ENCODE measurements at regions not wholly inside any gene's neighbourhood (a gene's known extent, or its start where the extent isn't known, plus 50 kb on each side); places are given as distances from the start of the nearest gene placed in this dataset.

- DNase-seq (ENCODE audit: low read depth), result no peak
These were observed 138.6 kb downstream of the ERMARD start for GRCh38 chr6:169890049-169890448.

- DNase-seq (ENCODE audit: low read depth), result no peak
These were observed 136.2 kb downstream of the ERMARD start for GRCh38 chr6:169887529-169888140.

DNA sequence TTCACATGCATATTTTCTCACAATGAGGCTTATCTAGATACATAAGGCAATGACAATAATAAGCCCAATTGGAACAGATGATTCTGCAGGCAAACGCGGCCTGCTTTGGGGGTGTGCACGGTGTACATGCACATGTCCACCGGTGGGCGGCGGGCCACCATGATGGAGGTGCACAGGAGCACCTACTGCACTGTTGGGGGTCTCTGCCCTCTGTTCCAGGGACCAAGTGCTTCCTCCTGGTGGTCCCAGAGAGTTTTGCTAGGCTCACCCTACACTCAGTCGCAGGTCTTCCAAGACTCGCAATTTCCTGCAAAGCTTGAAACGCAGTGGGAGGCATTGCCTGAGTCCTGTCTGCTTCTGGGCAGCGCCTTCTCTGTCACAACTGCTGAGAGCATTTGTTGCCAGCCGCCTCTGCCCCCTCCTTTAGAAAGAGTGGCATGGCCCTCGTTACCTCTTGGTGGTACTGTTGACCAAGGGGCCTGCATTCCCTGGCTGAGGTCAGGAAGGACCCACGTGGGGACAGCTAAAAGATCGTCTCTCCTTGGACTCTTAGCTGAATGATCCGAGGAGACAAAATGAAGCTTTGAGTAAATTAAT lies 135.3 kb downstream of the ERMARD start:
- no peak for DNase-seq (ENCODE audit: low read depth)

- no peak for DNase-seq (ENCODE audit: low read depth)
These were observed 134.4 kb downstream of the ERMARD start for GRCh38 chr6:169885831-169886230.

- DNase-seq (ENCODE audit: low read depth), result no peak
These were observed 133.7 kb downstream of the ERMARD start for GRCh38 chr6:169885131-169885530.

DNA sequence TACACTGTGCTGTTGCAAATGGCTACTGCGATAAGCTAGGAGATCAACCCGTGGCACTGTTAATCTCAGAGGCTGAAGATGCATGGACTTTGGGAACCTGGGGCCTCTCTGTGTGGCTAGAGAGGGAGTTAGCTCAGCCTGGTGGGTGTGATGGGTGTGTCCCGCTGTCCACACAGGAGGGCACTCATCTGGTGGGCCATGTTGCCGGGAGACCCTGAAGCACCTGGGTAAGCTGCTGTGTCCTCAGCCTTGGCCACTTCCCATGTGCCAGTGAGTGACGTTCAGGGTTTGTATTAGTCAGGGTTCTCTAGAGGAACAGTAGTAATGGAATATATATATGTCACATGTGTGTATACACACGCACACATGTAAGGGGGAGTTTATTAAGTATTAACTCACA lies 132.7 kb downstream of the ERMARD start:
- no peak for DNase-seq (ENCODE audit: low read depth)

DNA sequence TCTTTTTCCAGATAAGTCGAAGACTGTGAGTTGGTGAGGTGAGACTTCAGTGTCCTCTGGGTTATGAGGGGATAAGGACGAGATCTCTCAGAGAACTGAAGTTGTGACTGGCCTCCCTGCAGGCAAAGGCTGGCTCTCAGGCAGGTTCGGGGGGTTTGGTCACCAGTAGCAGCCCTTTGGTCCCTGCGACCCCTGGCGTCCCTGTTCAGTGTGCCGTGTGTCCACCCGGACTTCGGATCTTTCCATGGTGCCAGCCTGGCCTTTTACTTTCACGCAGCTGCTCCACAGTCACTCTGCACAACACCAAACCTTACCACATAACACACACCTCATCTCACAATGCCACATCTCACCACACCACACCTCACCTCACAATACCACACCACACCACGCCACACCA lies 131.9 kb downstream of the ERMARD start:
- no peak for DNase-seq (ENCODE audit: low read depth)

- no peak for DNase-seq (ENCODE audit: low read depth)
These were observed 130.6 kb downstream of the ERMARD start for GRCh38 chr6:169881976-169882375.

DNA sequence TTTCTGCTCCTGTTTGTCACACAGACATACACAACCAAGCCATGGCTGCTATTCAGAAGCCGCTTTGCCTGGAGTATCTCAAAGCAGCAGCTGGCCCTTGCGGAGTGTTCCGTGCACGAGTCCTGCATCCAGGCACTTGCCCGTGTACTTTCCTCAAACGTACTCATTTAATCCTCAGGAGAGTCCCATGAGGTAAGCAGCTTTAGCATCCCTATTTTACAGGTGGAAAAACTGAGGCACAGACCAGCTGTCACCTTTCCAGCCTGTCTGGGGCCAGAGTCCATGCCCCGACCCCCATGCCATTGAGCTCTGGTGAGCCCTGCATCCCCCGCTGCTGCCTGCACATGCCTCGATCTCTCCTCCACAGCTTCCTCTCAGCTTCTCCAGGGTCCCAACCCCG lies 130.0 kb downstream of the ERMARD start:
- DNase-seq (ENCODE audit: low read depth), result no peak

DNA sequence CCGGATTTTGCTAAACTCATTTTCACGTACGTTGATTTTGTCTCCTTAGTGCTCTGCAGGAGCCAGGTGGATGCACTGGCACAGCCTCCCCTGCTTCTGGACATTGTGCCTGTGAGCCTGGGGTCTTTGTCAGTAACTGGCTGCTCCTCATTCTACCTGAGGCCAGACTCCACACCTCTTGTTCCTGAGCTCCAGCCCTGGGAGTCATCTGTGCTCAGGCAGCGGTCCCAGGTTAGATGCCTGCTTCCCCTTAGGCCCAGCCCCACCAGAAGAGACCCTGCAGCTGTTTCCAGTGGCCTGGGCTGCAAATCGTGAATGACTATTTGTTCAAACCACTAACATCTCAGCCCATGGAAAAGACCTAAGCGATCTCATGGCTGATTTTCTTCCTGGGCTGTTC lies 129.1 kb downstream of the ERMARD start:
- DNase-seq (ENCODE audit: low read depth), result no peak

DNA sequence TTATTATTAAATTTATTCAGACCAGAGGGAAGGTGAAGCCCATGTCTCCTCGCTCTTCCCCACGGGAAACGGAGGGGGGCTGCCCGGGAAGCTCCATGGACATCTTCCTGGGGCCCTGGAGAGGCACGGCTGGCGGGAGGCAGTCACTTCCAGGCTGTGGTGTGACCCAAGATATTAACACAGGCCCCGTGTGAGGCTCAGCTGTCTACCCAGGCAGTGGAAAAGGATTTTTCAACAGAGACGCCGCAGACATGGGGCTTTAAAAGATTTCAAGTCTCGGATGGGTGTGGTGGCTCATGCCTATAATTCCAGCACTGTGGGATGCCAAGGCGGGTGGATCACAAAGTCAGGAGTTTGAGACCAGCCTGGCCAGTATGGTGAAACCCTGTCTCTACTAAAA lies 117.9 kb downstream of the ERMARD start:
- DNase-seq (ENCODE audit: low read depth), result no peak

DNA sequence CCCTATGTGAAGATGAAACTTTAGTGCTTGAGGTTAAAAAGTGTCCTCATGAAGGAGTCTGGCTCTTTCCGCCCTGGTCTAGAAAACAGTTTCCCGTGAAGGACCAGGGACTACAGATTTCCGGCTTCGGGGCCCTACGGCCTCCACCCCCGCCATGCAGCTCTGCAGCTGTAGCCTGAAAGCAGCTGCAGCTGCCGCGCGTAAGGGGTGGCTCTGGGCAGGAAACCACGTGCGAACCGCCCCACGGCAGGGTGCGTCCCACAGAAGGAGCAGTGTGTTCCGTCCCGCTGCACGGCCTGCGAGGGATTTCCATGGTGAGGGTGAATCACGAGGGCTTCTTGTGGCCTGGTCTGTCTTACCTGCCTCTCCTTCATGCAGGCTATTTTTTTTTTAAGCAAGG lies 117.0 kb downstream of the ERMARD start:
- peak; percentile 51 for DNase-seq (ENCODE audit: low read depth)

- DNase-seq (ENCODE audit: low read depth), result no peak
These were observed 116.3 kb downstream of the ERMARD start for GRCh38 chr6:169867751-169868191.

GRCh38 chr6:169866668-169867521 lies 115.5 kb downstream of the ERMARD start:
- DNase-seq (ENCODE audit: low read depth), result no peak

DNA sequence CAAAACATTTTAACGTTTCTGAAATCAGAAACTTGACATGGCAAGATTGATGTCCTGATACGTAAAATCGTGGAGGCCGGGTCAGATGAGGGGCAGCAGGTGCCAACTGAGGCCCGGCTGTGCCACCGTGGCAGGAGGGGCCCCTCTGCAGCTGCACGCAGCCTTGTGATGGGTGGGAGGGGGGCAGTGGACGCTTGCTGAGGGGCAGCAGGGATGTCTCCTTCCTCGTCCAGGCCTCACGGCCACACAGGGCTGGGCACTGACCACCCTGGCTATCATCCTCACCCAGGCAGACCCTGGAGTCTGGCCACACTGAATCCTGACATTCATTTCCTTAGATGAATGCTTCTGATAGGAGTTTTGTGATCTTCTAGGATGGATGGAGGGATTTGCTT lies 114.7 kb downstream of the ERMARD start:
- DNase-seq (ENCODE audit: low read depth), result no peak

DNA sequence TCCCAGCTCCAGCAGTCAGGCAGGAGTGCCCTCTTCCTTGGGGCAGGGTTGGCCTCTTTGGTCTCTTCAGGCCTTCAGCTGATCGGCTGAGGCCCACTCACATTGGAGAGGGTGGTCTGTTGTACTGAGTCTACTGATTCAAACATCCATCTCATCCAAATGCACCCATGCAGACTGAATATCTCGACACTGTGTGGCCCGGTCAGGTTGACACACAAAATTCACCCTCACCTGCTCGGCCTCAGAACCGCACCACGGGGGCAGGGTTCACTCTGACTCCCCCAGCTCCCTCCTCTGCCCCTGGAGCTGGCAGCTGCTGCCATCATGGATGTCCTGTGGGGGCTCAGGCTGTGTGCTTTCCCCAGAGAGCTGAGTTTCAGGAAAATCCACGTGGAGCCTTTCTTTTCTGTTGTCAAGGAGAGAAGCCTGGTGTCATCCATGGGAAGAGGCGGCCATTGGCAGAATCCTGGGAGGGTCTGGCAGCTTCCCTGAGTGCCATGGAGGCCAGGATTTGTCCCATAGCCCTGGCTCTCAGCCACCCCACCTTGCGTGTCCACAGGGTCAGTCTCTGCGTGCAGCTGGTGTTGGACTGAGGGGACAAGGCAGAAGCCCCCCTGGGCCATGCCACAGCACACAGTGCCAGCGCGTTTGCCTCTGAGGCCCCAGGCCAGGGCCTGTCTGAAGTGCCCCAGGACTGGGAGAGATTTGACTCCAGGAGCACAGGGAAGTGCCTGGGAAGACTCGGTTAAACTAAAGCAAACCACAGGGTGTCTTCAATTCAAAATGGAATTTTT lies 114.1 kb downstream of the ERMARD start:
- no peak for DNase-seq (ENCODE audit: low read depth)

DNA sequence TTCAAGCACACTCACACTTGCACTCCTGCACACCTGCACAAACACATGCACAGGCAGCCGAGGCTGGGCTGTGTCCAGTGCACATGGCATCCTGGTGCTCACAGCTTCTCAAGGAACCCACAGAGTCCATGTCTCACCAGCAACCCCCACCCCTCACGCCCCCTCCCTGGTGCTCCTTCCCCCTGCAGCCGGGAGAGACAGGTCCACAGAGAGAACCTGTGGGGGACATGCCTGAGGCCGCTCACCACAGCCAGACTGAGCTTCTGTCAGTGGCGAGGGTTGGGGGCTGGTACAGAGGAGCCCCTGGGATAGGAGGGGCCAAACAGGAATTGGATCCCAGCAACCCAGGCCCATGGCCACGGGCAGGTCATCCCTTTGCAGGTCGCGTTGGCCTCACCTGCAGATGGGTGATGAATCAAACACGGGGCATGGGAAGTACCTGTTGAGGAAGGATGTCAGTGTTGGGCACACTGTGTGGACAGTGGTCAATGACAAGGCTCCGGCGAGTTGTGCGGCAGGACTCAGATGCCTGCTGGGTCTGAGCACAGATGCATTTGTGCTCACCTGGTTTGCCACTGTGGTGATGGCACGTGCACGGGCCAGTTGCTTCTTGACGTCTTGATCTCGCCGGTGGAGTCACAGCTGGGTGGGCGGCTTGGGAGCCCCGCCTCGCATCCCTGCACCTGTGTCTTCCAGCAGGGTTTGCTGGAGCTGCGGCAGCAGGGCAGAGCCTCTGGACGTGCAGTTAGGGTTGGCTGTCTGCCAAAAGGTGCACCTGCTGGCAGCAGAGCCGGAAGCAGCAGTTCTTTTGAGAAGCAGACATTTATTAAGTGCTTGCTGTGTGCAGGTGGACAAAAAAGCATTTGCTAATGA lies 113.0 kb downstream of the ERMARD start:
- no peak for DNase-seq (ENCODE audit: low read depth)

GRCh38 chr6:169863710-169864109 lies 112.3 kb downstream of the ERMARD start:
- no peak for DNase-seq (ENCODE audit: low read depth)

DNA sequence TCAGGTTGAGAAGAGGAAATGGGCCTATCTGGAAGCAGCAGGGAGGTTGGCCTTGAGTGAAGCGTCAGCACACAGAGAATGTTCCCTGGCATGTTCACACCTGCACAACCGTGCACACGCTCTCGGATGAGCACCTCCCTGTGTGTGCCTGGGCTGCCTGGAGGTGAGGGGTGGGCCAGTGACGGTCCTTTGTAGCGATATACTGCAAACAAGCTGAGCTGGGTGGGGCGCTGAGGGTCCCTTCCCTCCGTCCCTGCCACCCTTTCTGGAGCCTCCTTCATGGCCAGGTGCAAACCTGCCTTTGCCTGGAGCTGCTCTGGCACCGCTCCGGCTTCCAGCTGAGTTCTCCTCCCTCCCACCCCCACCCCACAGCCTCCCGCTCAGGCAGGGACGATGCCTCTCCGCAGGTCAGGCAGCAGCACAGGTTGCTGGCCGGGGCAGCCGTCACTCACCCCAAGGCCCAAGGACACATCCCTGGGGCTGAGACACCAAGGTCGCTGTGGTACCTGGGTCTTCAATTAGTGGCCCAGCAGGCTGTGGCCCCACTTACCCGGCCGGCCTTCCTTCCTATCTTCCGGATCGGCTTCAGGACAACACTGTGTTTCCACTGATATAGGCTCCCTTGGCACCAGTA lies 111.6 kb downstream of the ERMARD start:
- DNase-seq (ENCODE audit: low read depth), result no peak

DNA sequence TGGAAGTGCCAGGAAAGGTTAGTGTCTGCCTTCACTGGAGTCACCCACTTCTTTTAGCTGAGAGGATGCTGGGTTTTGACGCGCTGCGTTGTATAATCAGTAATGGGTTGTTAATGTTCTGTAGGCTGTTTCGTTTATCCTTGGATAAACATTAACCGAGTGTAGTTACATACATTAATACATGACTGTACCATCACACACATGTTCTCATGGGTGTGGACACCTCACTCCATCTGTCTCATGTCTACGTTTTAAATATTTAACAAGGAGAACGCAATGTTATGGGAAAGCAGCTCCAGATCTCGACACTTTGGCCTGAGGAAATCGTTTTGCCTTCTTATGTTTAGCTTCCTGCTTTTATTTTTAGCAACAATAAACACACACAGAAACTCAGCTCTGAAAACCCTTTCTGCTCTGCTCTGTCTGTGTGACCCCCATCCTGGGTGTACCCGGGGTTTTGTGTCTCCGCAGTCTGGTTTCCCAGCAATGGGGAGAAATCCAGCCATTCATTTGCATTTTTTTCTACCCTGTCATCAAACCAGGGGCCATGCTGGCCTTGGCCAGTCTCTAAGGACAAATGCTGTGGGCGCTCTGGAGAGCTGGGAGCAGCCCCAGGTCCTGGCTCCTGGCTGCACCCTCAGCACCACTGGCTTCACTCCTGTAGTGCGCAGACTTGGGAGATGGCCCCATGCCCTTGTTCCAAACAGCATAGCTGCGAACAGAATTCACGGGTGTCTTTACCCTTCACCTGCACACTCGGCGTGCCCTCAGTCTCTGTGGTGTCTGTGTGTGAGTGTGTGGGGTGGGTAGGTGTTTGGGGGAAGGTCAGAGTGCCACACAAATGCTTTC lies 110.8 kb downstream of the ERMARD start:
- no peak for DNase-seq (ENCODE audit: low read depth)

Data from stimulated activated CD8-positive, alpha-beta memory T cell treated with anti-CD3 and anti-CD28 coated beads, Interleukin-4, amount 100 ng/mL, for 24 hours (primary cell).